Effector memory CD8-positive, alpha-beta T cell (primary cell): ENCODE measurements at regions not wholly inside any gene's neighbourhood (a gene's known extent, or its start where the extent isn't known, plus 50 kb on each side); places are given as distances from the start of the nearest gene placed in this dataset.

Experiments used
- ATAC-seq: fragments of 150-1000 bp; cut with Tn5 transposase; replicated peaks from 2 replicates; pipeline ENCODE4 v1.10.0; 2021; ENCODE audit warnings: mild to moderate bottlenecking, moderate library complexity
- DNase-seq, 3 experiments: peaks; one replicate each; pipeline ENCODE4 v3.0.0; 2021
- H3K27ac Mint-ChIP-seq, 2 donors: one replicate each; pipeline ENCODE4 v1.8.0; 2022; ENCODE audit warnings: mild to moderate bottlenecking in 2 of 2, mixed read lengths in 2 of 2, moderate library complexity in 2 of 2
- H3K27me3 Mint-ChIP-seq, 2 donors: one replicate each; pipeline ENCODE4 v1.8.0; 2022; ENCODE audit warnings: mixed read lengths in 2 of 2
- H3K36me3 Mint-ChIP-seq: one replicate; pipeline ENCODE4 v1.8.0; 2022; ENCODE audit warnings: mild to moderate bottlenecking, moderate library complexity, mixed read lengths; ENCODE audit not compliant: insufficient read depth
- H3K4me1 Mint-ChIP-seq, 2 donors: one replicate each; pipeline ENCODE4 v1.8.0; 2022; ENCODE audit warnings: low read depth in 2 of 2, mixed read lengths in 2 of 2
- H3K4me3 Mint-ChIP-seq, 2 donors: one replicate each; pipeline ENCODE4 v1.8.0; 2022; ENCODE audit warnings: mild to moderate bottlenecking in 2 of 2, mixed read lengths in 2 of 2, moderate library complexity in 2 of 2
- H3K9me3 Mint-ChIP-seq, 2 donors: one replicate each; pipeline ENCODE4 v1.8.0; 2022; ENCODE audit warnings: mixed read lengths in 2 of 2

DNA sequence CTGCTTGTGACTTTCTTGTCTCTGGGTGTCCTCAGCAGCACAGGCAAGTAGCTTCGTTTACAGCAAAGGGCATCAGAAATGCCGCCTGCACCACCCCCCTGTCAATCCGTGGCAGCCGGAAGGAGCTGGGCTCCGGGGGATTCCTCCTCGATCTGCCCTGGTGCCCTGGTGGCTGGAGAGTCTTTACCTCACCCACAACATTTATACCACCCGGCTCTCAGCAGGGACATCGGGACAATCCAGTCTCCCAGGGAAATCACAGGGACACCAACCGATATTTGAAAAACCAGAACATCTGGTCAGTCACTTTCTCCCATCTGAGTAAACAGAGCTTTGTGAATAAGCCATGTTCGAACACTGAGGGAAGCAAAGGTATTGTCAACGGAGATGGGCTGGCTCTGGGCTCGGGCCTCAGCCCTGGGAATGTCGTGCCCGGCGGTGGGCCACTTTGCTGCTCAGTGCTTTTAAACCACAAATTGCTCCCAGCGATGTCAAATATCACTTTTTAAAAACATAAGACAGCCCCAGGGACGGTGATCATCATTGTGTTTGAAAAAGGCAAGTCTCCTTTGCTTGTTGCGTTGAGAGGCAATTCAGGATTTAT lies 210.0 kb upstream of the SALL3 start:
- Mint-ChIP-seq H3K9me3 (no peaks in the 10 kb centered on the region), H3K4me3 (no peak overlapping the region), H3K27me3 (peaks cover 0 to 27% of the 10 kb centered on the region in 2 donors), H3K4me1 (no peaks in the 10 kb centered on the region), H3K36me3 (no peaks in the 10 kb centered on the region), H3K27ac (no peak overlapping the region)
- ATAC-seq, result no peak
- no peak for DNase-seq

DNA sequence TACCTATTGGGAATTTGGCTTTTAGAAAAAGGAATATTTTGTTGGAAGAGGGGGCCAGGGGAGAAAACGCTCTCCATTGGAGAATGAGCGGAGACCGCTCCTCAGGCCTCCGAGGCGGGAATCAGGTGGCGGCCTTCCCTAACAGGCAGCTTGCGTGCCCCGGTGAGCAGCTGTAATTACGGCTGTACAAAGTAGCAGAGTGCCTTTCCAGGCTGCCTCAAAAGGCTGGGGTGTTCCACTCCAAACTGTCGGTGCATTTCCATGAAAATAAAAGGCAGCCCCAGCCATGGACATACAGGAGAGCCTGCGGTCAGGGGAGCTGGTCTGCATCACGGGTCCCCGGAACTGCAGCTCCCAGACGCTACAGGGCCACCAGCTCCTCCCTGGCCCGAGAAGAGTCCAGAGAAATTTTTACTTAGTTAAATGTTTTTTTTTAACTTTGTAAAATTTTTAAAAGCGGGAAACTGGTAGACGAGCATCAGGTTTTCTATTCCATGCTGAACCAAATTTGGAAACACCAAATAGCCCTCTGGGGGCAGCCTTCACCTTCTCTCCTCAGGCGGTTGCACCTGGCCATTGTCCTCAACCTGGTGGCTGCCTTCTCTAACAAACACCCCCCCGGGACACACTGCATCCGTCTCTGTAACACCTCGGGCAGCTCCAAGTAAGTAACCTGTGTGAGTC lies 209.3 kb upstream of the SALL3 start:
- no peak overlapping the region for H3K27ac Mint-ChIP-seq
- H3K4me3 Mint-ChIP-seq, result no peak overlapping the region
- no peaks in the 10 kb centered on the region for H3K4me1 Mint-ChIP-seq
- no peaks in the 10 kb centered on the region for H3K9me3 Mint-ChIP-seq
- DNase-seq, result no peak
- peaks cover 0 to 27% of the 10 kb centered on the region in 2 donors for H3K27me3 Mint-ChIP-seq
- no peaks in the 10 kb centered on the region for H3K36me3 Mint-ChIP-seq
- no peak for ATAC-seq

DNA sequence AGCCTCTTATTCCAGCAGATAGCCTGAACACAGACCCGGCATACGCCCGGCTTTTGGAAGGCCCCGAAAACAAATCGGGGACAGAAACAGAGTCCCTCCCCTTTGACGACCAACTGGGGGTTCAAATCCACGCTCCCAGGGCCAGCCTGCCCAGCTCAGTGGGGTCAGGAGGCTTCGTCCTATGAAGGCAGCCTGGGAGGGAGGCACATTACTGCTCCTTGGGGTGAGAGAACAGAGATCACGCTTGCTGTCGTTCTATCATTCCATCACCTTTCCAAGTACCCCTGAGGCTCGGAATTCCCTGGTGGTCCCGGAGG lies 208.8 kb upstream of the SALL3 start:
- no peak for ATAC-seq
- Mint-ChIP-seq H3K27ac (no peak overlapping the region), H3K4me3 (no peak overlapping the region), H3K9me3 (no peaks in the 10 kb centered on the region), H3K4me1 (no peaks in the 10 kb centered on the region), H3K27me3 (peaks cover 0 to 27% of the 10 kb centered on the region in 2 donors), H3K36me3 (no peaks in the 10 kb centered on the region)
- DNase-seq, result no peak

DNA sequence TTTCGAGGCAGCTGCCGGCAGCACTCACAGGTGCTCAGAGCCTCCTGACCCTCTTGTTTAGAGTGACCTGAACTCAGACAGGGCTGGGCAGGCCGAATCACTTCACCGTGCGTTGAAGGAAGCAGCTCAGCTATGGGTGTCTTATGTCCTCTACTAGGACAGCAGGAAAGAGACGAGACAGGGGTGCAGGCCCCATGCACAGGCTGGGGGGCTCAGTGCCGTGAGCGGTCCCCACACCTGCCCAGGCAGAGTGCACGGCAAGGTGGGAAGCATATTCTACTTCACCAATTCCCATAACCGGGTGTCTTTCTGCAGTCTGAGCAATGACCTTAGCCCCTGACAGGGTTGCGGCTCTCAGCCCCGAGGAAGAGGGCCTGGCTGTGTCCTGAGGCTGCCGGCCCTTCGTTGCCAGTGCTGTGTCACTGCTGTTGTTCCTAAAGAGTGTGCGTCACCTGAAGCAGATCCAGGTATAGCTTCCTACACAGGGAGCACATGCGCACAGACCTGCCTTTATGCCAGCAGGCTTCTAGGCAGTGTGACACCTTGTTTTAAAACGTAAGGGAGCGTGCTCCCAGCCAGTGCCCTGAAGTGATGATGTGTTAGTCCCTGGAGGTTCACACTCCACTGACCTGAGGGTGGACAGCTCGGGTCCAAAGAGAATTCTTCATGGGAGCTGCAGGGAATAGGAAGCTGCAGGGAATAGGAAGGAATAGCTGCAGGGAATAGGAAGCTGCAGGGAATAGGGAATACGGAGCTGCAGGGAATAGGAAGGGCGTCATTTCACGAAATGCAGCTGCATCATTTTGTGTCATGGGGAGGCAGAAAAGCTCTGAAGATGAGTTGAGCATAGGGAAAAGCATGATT lies 207.9 kb upstream of the SALL3 start:
- H3K9me3 Mint-ChIP-seq, result no peaks in the 10 kb centered on the region
- no peak overlapping the region for H3K27ac Mint-ChIP-seq

DNA sequence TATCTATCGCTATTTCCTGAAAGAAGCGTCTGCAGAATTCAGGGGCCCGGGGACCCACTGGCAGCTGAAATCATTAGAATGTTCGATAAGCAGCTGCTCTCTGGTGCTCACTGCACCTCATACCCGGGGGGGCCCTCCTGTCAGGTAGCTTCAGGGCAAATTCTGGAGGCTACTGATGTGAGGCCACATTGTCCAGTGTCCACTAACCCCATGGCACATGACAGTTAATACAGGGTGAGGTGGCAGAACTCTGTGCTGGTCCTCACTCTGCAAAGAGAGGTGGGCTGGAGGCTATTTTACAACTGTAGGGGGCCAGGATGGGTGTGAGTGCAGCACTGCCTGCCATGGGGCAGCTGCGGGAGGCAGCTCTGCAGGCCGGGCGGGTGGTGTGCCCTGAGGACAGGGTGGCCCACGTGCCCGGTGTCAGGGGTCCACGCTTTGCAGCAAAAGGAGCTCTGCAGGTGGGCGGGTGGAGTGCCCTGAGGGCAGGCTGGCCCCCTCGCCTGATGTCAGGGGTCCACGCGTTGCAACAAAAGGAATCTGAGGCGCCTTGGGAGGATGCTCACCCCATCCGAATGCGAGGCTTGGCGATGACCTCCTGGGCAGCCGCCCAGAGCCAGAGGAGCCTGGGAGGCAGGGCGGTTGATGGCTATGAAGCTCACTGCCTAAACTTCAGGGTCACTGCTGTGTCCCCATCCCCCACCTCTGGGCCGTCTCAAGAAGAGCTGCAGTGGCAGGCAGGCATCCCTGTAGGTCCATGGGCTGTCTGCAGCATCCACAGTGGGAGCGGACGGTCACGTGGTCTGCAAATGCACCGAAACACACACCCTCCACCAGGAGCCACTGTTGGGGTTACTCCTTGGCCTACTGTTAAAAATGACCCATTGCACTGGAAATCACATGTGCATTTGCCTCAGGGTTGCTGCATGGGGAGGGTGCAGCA lies 207.0 kb upstream of the SALL3 start:
- ATAC-seq (no peak), DNase-seq (no peak)
- no peaks in the 10 kb centered on the region for H3K4me1 Mint-ChIP-seq
- no peaks in the 10 kb centered on the region for H3K36me3 Mint-ChIP-seq
- H3K9me3 Mint-ChIP-seq, result no peaks in the 10 kb centered on the region
- no peak overlapping the region for H3K27ac Mint-ChIP-seq
- no peak overlapping the region for H3K4me3 Mint-ChIP-seq
- peaks cover 0 to 20% of the 10 kb centered on the region in 2 donors for H3K27me3 Mint-ChIP-seq

More for the DNA sequence above, 207.9 kb upstream of the SALL3 start:
- no peaks in the 10 kb centered on the region for H3K36me3 Mint-ChIP-seq
- DNase-seq, result no peak
- H3K27me3 Mint-ChIP-seq, result peaks cover 0 to 27% of the 10 kb centered on the region in 2 donors
- no peak for ATAC-seq
- no peaks in the 10 kb centered on the region for H3K4me1 Mint-ChIP-seq
- no peak overlapping the region for H3K4me3 Mint-ChIP-seq

DNA sequence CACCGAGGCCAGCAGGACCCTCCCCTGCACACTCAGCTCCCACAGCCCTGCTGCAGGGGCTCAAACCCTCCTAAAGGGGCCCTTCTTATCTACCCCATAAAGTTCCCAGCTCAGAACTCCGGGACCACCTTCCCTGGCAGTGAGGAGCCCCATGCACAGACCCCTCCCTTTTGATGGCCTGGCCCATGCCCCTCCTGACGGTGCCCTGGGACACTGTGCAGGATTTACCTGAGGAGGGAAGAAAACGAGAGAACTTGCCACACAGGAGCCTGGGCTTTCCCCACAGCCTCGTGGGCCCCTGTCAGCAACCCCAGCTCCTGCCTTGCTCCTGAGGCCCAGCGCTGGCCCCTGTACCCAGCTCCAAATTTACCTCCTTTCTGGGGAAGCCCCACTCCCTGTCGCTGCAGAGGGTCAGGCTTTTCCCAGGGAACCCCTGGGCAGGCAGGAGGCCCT lies 206.3 kb upstream of the SALL3 start:
- no peak overlapping the region for H3K27ac Mint-ChIP-seq
- no peak for ATAC-seq
- no peak overlapping the region for H3K4me3 Mint-ChIP-seq
- peaks cover 0 to 20% of the 10 kb centered on the region in 2 donors for H3K27me3 Mint-ChIP-seq
- DNase-seq, result no peak
- H3K9me3 Mint-ChIP-seq, result no peaks in the 10 kb centered on the region
- H3K36me3 Mint-ChIP-seq, result no peaks in the 10 kb centered on the region
- H3K4me1 Mint-ChIP-seq, result no peaks in the 10 kb centered on the region

DNA sequence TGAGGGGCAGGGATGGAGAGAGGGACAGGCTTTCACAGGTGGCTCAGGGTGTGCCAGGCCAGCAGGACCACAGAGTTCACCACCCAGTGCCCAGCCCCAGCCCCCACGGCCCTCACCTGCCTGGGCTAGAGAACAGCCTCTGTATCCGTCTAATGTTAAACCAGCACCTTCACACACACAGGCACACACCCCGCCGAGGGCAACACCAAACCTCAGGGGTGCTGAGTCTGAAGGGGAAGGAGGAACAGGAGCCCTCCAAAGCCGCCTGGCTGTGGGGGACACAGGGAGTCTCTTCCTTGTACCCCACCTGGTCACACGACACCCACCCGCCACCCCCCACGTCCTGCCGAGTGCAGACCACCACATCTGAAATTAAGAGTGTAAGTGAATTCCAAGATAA lies 205.8 kb upstream of the SALL3 start:
- peaks cover 0 to 20% of the 10 kb centered on the region in 2 donors for H3K27me3 Mint-ChIP-seq
- no peak for ATAC-seq

DNA sequence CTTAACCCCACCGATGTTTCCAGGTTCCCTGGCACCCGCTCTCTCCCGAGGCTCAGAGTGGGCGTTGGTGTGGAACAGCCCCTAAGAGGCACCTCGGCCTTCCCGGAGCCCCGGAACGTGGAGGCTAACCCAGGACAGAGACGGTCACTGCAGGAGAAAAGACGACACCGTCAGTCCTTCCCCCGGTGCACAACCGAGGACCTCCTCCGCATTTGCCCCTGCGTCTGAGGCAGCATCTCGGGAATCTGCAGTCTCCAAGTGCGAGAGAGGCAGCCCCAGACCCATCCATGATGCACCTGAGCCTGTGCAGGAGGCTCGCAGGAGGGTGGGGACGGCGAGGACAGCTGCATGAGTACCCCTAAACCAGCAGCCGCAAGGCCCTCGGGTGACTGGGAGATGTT lies 204.9 kb upstream of the SALL3 start:
- ATAC-seq, result no peak

More for the DNA sequence above, 205.8 kb upstream of the SALL3 start:
- Mint-ChIP-seq H3K27ac (no peak overlapping the region), H3K36me3 (no peaks in the 10 kb centered on the region), H3K4me1 (no peaks in the 10 kb centered on the region), H3K9me3 (no peaks in the 10 kb centered on the region), H3K4me3 (no peak overlapping the region)
- no peak for DNase-seq

DNA sequence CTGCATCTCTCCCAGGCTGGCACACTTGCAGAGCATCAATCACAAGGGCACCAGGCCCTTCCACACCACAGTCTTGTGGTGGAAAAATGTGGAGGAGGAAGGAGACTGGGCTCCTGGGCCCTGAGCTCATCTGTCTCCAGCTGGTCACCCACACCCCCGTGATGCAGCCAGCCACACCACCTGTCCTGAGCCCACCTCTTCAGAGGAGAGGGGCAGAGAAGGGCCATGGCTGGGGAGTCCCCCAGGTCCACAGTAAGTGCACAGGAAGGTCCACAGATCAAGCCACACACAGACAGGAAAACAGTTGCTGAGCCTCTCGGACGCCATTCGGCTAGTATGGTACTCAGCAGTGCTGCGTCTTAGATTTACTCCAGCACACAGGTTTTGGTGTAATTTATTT lies 203.5 kb upstream of the SALL3 start:
- no peaks in the 10 kb centered on the region for H3K36me3 Mint-ChIP-seq
- no peak overlapping the region for H3K27ac Mint-ChIP-seq
- no peaks in the 10 kb centered on the region for H3K9me3 Mint-ChIP-seq
- no peak overlapping the region for H3K4me3 Mint-ChIP-seq
- H3K27me3 Mint-ChIP-seq, result peaks cover 0 to 11% of the 10 kb centered on the region in 2 donors
- DNase-seq (no peak), ATAC-seq (no peak)
- no peaks in the 10 kb centered on the region for H3K4me1 Mint-ChIP-seq

More for the DNA sequence above, 204.9 kb upstream of the SALL3 start:
- no peak overlapping the region for H3K27ac Mint-ChIP-seq
- H3K4me3 Mint-ChIP-seq, result no peak overlapping the region
- no peaks in the 10 kb centered on the region for H3K4me1 Mint-ChIP-seq
- H3K9me3 Mint-ChIP-seq, result no peaks in the 10 kb centered on the region
- no peak for DNase-seq
- no peaks in the 10 kb centered on the region for H3K36me3 Mint-ChIP-seq
- H3K27me3 Mint-ChIP-seq, result peaks cover 0 to 14% of the 10 kb centered on the region in 2 donors

DNA sequence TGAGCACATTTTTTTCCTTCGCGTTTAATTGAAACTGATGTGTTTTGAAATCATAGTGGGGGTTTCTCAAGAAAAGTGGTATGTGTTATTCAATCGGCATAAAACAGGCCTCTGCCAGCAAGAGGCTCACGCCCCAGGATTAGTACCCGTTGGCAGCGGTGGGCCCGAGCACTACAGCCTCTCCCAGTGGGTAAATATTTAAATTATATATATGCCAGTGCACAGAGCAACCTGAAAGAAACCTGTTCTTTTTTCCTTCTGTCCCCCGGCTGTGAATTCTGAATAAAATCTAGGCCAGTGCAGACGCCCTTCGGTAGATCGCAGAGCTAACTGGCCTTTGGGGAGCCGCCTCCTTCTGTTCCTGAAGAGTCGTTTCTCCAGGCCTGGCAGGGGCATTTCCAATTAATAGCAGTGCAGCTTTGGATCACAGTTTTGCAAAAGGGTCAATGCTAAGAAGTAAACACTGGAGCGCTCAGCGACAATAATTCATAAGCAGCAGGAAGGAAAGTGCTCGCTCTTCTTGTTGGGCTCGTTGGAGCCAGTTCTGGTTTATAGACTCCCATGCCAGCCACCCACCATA lies 202.8 kb upstream of the SALL3 start:
- no peak for DNase-seq
- Mint-ChIP-seq H3K36me3 (no peaks in the 10 kb centered on the region), H3K4me3 (no peak overlapping the region), H3K9me3 (no peaks in the 10 kb centered on the region), H3K4me1 (no peaks in the 10 kb centered on the region), H3K27me3 (peaks cover 0 to 6% of the 10 kb centered on the region in 2 donors), H3K27ac (no peak overlapping the region)
- no peak for ATAC-seq

DNA sequence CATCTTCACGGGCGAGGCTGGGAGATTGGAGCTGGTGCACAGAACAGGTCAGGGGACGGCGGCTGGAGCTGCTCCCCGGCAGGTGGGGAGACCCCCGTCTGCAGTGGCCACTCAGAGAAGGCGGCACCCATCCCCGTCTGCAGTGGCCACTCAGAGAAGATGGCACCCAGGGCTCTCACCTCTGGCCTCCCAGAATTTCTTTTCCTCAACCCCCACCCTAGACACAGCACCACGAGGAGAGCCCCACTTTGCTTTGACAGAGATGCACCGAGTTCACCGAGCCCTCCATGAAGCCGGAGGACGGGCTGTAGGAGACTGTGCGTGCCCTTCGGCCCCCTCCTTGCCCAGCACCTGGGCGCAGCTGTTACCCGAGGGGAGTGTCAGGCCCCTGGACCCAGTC lies 201.6 kb upstream of the SALL3 start:
- Mint-ChIP-seq H3K4me1 (no peaks in the 10 kb centered on the region), H3K27ac (no peak overlapping the region), H3K36me3 (no peaks in the 10 kb centered on the region), H3K27me3 (no peaks in the 10 kb centered on the region), H3K4me3 (no peak overlapping the region), H3K9me3 (no peaks in the 10 kb centered on the region)
- DNase-seq (no peak), ATAC-seq (no peak)

DNA sequence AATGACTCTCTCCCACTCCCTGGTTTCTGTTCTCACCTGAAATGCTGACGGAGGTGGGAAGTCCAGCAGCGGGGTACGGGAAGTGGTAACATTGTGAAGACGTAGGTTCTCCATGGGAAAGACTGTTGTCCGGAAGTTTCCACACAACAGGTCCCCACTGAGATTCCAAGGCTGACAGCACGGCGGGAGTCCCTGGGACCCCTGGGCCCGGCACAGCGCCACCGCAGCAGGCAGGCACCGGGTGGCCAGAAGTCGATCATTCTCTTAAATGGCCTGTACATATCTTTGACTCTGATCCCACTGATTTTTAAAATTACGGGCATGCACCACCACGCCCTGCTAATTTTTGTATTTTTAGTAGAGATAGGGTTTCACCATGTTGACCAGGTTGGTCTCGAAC lies 201.0 kb upstream of the SALL3 start:
- Mint-ChIP-seq H3K9me3 (no peaks in the 10 kb centered on the region), H3K4me3 (no peak overlapping the region), H3K36me3 (no peaks in the 10 kb centered on the region), H3K27me3 (no peaks in the 10 kb centered on the region), H3K4me1 (no peaks in the 10 kb centered on the region), H3K27ac (no peak overlapping the region)
- DNase-seq, result no peak
- no peak for ATAC-seq
